Eye (tissue), 1 donor: ENCODE measurements at regions not wholly inside any gene's neighbourhood (a gene's known extent, or its start where the extent isn't known, plus 50 kb on each side); places are given as distances from the start of the nearest gene placed in this dataset.
A peak's percentile ranks its signal among the peaks of the same experiment; 100 is the strongest.
"Not testable (repeated sequence)": the region's sequence is repeated elsewhere in the genome, so short reads cannot be mapped to it uniquely, and the experiment has no call there.

Source experiments
- DNase-seq: peaks from one replicate; pipeline ENCODE4 v3.0.0-alpha.2; 2015

DNA sequence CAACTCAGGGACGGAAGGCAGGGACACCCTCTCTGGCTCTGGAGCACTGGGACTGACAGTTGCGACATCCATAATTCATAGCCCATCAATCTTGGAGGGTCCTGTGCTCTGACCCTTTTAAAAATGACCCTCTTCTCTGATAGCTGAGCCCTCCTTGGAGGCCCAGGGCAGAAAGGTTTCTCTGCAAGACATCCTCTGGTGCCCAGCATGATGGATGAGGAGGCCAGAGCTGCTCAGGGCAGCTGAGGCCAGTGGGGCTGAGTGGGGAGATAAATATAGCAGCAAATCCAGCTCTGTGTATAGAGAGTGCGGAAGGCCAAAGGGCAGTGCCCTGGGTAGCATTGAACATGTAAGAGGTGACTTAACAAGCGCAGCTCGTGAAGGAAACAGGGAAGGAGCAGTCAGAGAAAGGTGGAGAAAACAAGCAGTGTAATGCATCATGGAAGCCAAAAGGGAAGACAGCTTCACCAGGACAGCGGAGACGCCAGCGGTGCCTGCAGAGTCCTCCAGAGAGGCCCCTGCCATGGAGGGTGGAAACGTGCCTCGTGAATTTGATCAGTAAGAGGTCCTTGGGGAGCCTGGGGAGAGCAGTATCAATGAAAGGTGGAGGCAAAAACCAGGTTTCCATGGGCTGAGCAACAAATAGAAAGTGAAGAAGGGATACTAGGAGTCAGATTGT is 50.4 kb upstream of the FMOD start:
- peak; percentile 52 for DNase-seq

DNA sequence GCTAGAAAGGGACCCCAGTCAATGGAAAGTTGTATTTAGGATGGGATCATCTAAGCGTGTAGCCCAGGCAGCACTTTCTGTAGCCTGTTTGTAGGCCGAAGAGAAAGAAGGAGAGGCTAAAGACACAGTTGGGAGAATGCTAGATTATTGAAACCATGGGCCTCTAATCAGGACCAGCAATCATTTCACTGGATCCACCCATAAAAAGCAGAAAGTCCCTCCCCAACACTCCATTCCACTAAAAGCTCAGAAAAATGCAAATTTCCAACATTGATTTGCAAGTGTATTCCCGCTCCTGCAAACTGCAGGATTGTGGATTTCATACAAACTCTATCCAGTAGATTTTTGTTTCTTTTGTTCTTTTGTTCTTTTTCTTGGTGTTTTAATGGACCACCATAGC is 51.2 kb upstream of the FMOD start:
- no peak for DNase-seq

DNA sequence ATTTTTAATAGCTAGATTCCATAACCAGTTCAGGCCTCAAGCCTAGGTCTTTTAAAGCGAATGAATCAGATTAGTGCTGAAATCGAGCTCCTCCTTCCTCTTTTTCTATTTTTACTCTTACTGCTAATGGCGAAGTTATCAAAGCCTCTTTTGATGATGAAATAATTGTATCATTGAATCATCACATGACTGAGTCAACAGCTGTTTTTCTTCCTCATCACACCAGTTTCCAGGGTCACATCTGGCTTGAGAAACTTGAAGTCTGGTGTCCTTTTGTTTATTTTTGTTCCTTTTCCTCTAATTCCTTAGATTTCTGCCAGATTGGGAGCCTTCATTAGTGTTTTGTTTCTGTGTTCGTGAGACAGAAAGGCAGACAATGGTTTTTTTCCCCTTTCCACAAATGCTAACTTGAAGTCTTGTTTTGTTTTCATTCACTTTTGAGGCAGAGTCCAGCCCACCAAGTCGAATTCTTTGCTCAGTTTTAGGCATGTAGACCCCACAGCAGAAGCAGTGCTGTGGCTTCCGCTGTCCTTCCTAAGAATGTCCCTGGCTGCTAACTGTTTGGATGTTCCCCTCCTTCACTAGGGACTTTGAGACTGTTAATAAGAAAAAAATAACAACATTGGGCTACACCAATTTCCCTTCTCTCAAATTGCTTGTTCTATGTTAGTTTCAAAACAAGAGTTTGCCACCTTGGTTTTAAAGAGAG is 51.9 kb upstream of the FMOD start:
- DNase-seq, result peak; percentile 51

DNA sequence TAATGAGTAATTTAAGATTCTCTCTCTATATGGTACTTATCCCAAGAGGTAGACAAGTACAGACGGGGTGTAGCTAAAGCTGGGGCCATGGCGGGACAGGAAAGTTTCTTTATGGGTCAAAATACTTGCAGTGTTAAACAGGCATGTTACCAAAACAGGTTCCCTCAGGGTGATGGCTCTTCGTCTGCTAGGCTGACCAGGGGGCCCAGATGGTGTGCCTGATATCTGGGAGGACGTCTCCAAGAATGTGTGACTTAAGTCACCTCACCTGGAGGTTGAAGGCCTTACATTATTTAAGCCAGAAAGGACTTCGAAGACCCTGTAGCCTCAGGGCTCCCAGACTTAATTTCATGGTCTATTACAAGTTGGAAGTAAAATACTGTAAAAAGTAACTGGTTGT is 52.7 kb upstream of the FMOD start:
- DNase-seq, result no peak

DNA sequence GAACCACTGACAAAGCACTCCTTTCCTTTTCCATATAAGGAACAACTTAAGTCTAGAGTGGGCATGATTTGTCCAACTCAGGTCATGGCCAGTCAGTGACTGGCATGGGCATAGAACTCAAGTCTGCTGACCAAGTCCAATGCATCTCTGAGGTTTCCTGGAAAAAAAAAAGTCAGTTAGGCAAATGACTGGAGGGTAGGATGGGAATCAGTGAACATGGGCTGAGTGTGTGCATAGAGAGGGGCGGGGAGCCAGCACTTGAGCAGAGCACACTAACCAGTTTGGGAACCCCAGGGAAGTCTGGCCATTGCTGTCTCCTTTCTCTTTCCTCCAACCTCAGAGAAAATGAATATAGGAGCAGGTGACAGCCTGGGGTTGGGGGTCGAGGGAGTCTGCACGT is 53.6 kb upstream of the FMOD start:
- no peak for DNase-seq

DNA sequence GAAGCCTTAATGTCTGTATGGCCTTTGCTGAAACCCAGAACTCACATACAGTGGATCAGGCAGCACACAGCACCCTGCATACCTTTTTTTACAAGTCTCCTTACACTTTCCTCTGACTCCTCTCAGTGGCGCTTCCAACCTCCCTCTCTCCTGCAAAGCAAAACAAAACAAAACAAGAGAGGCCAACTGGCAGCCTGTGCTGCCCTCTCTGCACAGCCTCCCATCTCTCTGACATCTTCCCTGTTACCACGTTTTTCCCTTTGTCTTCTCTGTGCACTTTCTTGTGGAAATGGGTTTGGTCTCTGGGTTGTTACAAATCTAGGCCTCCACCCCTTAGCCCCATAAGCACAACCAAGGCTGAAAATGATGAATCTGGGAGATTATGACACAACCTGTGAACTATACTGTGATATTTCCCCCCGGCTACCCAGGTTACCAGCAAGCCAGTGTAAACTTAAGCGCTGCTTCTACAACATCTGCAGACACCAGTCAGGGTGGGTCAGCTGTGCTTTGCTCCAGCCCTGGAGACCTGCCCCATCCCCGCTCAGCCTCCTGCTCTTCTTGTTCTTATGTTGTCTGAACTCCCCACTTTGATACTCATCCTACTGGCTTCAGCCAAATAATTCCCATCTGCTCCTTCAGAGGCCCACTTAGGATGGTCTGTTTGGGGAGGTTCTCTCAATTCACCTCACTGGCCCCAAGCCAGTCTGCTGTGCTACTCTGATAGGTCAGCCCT is 54.9 kb upstream of the FMOD start:
- no peak for DNase-seq

DNA sequence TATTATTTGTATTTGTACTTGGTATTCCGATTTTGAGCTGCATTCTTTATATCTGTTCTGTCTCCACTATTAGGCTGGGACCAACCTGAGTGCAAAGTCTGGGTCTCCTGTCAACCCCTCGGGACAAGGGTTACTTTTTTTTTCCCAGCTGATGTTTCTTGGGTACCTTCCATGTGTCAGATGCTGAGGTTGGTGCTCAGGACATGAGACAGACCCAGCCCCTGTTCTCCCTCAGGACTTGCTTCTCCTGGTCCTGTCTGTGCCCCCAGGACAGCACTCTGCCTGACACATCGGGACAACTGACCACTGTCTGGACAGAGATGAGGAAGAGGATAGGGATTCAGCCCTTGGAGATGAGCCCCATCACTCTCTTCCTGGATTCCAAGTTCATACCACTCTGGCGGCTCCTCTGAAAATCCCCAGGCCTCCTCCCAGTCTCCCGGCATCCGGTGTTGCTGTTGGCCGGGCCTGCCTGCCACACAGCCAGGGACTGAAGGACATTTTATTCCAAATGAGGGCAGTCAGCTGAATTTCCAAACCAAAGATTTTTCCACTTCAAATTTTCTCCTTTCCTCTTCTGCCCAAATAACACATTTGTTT is 55.6 kb upstream of the FMOD start:
- DNase-seq, result no peak

DNA sequence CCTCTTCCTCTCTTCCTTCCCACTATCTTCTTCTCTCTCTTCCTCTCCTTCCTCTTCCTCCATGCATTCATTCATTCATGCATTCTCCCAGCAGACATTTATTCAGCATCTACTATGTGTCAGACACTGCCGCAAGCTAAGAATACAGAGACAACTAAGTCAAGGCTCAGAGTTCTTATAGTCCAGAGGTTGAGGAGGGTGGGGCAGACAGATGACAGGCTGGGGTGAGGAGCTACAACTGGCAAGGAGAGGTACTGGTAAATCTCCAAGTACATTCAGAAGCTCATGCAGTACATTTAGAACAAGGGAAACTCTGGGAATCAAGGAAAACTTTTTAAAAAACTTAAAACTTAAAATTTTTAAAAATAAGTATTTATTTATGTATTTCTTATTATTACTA is 56.4 kb upstream of the FMOD start:
- no peak for DNase-seq

DNA sequence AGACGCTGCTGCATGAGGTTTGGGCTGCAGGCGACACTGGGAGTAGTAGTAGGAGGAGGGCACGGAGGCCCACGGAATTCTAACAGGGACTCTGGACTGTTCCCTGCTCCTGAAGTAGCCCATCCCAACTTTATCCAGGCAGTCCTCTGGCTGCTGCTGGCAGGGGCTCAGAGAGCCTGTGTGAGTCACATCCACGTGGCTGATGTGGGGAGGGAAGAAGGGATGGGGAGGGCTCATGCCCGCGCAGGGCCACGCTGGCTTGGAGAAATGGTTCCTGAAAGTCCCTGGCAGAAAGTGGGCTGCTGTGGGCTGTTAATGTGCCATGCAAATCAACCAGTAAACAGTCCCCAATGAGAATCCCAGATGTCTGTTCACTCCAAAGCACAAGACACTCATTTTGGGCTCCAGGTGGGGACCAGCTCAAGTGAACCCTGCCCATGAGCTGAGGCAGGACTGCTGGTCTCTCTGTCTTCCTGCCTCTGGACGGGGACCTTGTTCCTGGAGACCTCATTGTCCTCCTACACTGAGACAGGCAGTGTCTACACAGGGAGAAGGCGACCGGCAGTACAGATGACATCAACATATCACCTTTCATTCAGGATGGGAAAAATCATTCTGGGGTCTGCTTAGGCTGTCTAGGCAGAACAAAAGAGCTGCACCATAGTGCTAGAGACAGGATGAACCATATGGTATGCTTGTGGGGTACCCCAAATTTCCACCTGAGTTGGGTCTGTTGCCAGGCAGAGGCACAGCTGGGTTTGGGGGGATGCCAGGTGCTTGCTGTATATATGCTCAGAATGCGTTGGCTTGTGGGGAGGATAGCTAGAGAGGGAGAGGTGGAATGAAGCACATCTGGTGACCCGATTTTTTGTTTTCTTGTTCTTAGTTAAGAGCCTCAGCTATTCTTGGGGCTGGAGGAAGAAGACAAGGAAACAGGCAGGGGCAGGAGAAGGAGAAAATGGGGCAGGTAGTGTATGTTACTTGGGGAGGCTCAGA is 57.9 kb upstream of the FMOD start:
- no peak for DNase-seq

DNA sequence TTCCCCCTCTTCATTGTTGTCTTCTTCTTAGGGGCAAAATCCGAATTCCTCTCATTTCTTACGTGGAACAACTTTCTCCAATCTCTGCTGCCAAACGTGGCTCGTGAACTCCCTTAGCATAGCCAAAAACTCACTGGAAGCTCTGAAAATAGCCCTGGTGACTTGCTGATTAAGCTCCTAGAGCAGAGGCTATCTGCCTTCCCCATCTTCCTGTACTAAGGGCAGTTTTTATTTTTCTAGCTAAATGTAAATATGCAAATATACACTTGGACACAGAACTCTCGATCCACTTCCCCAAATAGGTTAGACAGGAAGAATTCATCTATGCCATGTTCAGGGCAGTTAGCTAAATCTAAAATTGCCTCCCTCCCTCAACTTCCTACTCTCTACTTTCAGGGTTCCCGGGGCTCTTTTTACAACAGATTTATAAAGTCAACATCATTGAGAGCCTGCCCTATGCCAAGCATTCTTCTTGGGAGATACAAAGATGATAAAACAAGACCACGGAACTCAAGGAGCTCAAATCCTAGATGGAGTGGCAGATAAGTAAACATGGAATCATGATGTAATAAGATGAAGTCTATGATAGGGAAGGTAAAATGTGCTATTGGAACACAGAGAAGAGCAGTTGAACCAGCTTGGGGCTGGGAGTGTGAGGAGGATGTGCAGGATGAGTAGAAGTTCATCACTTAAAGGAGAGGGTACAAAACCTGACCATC is 59.4 kb upstream of the FMOD start:
- no peak for DNase-seq

DNA sequence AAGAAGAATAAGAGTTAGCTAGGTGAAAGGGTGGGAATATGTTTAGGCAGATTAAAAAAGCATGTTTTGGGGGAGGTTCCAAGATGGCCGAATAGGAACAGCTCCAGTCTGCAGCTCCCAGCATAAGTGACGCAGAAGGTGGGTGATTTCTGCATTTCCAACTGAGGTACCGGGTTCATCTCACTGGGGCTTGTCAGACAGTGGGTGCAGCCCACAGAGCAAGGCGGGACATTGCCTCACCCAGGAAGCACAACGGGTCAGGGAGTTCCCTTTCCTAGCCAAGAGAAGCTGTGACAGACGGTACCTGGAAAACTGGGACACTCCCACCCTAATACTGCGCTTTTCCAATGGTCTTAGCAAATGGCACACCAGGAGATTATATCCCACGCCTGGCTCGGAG is 60.5 kb upstream of the FMOD start:
- DNase-seq, result not testable (repeated sequence)

DNA sequence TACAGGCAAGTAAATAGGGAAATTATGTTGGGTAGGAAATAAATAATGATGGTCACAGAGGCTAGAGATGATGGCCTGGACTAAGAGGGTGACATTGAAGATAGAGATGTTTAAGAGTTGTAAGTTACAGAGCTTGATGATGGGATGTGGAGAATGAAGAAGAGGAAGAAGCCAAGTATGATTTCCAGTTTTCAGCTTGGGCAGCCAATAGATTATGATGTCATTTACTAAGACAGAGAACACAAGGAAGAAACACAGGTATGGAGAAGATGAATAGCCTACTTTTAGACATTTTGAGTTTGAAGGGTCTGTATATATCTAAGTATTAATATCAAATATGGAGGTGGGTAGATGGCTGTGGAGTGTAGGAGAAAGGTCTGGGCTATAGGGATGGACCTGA is 56.0 kb upstream of the PRELP start:
- DNase-seq, result no peak

DNA sequence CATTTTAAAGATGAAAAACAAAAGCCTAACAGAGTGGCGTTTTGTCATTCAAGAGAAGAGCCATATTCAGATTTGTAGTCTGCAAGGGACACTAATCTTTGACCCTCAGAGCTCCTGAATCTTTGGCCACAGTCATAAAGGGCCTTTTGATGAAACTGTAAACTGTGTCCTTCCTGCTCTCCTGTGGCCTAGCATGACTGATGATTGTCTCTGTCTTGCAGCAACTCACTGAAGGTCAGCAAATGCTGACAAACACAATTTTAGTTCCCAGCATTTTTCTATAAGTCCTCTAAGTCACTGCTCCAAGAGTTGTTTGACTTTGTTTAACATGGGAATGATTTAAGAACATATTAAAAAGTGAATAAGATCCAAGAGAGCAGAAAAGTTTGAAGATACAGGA is 55.3 kb upstream of the PRELP start:
- no peak for DNase-seq

DNA sequence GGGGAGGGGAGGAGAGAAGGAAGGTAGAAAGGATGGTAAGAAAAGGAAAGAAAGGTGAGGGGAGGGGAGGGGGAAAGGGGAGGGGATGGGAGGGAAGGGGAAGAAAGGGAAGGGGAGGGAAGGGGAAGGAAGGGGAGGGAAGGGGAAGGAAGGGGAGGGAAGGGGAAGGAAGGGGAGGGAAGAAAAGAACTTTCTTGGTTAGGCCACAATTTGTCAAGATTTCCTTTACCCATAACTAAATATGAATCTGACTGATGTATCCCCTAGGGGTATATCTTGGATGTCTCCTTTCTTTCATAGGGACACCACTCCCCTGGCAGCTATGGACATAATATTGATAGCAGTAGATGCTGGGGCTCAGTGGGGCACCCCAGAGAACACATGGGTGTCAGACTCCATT is 54.4 kb upstream of the PRELP start:
- no peak for DNase-seq

DNA sequence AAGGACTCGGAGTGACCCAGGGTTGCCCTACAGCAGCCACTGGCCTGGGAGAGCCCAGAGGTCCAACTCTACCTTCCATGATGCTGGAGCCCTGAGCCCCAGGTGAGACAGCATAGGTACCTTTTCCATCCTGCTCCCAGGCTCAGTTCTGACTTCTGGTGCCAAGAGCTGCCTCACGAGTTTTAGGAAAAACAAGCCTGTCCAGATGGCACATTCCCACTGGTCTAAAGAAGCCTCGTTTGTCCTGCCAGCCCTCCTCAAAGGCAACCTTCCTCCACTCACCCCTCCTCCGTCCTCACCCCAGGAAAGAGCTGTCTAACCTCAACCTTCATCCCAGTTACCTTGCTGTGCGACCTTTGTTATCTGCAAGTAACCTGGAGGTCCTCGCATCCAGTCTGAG is 53.5 kb upstream of the PRELP start:
- no peak for DNase-seq

DNA sequence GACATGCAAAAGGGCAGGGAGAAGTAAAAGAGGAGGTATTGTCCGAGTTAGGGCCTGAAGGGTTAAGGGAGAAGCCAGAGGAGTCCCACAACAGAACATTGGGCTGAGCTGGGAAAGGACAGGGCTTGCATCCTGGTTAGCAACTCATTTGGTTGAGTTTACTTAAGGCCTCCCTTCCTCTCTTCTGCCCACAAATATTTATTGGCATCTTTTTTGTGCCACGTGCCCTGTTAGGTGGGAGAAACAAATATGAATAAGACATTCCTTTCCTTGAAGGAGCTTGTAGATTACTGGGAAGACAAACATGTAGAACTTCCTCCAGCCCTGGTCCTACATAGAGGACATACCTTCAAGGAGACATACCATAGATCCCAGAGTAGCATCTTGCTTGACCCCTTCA is 53.0 kb upstream of the PRELP start:
- no peak for DNase-seq

DNA sequence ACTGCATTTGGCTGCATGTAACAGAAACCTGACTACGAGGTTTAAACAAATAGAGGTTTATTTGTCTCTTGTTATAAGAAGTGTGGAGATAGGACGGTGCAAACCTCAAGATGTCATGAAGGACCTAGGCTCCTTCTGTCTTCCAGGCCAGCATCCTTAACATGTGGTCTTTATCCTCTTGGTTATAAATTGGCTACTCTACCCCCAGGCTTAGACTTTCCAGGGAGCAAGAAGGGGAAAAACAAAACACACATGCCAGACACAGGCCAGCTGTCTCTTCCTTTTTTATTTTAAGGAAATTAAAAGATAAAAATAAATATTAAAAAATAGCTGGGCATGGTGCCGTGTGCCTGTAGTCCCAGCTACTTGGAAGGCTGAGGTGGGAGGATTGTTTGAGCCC is 51.3 kb upstream of the PRELP start:
- no peak for DNase-seq

DNA sequence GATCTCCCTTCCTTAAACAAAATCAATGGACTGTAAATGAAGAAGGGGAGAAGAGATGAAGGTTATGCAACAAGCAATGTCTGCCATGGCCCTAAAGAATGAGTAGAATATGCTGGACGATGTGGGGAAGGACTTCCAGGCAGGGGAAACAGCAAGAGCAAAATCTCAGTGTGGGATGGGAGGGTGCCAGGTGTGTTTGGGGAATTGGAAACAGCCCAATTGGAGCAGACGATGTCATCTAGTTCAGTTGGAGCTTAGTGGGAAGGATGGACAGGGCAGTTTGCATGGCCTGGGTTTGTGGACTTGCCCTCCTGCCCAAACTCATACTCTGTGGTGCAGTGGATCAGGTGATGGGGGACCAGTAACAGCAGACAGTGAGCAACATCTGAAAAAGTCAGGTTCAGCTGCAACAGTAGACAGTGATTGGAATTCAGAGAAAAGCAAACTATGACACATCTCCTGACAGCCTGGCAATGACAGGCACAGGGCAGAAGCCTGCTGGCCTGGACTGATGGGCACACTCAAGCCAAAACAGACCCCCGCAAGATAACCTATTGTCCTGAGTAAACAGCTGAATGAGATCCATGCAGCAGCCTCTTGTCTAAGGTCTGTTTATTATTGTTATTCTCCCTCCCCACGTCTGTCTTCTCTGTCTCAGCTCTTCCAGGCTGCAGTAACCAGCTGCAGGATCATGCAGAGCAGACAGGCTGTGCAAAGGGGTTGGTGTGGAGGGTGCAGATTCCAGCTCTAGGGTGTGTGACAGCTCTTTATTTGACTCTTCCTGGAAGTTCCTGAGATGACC is 50.5 kb upstream of the PRELP start:
- DNase-seq, result no peak

DNA sequence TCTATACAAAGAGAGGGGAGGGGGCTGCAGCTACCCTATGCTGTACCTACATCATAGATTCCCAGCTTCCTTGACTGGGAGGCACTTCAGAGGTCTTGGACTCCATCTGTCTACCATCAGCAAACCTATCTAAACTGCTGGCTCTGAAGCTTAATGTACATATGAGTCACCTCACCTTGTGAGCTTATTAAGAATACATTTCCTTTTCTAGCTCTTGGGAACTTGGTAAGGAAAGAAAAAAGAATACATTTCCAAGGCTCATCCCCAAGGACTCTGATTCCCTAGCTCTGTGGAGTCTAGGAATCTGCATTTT is 50.0 kb upstream of the PRELP start:
- no peak for DNase-seq
